HCT116 (cell line): ENCODE measurements at regions not wholly inside any gene's neighbourhood (a gene's known extent, or its start where the extent isn't known, plus 50 kb on each side); places are given as distances from the start of the nearest gene placed in this dataset.

ENCODE experiments used
- EZH2 ChIP-seq: fragments of 200-600 bp; sonication (generic); IDR thresholded peaks from 2 replicates; pipeline ENCODE4 v1.6.1; 2017; ENCODE audit warnings: antibody characterized with exemption, mixed run types
- EZH2phosphoT487 ChIP-seq: fragments of 200-600 bp; IDR thresholded peaks from 2 replicates; pipeline ENCODE4 v1.6.1; 2018; ENCODE audit warnings: antibody characterized with exemption, borderline replicate concordance
- FOSL1 ChIP-seq: IDR thresholded peaks from 2 replicates; pipeline ENCODE4 v1.6.1; 2012; ENCODE audit warnings: low read depth
- JUND ChIP-seq: IDR thresholded peaks from 2 replicates; pipeline ENCODE4 v1.6.1; 2012
- POLR2A ChIP-seq: IDR thresholded peaks from 2 replicates; pipeline ENCODE4 v1.7.0; 2011; ENCODE audit warnings: borderline replicate concordance; ENCODE audit not compliant: insufficient read depth, insufficient read length; ENCODE audit errors: extremely low read depth
- POLR2AphosphoS5 ChIP-seq: IDR thresholded peaks from 2 replicates; pipeline ENCODE4 v1.6.1; 2011; ENCODE audit warnings: mild to moderate bottlenecking, low read depth, low read length, moderate library complexity
- RAD21 ChIP-seq: IDR thresholded peaks from 2 replicates; pipeline ENCODE4 v1.6.1; 2012; ENCODE audit warnings: low read depth, mild to moderate bottlenecking
- REST ChIP-seq: IDR thresholded peaks from 2 replicates; pipeline ENCODE4 v1.6.1; 2012; ENCODE audit warnings: low read depth
- SP1 ChIP-seq: IDR thresholded peaks from 2 replicates; pipeline ENCODE4 v1.6.1; 2012; ENCODE audit warnings: low read depth
- YY1 ChIP-seq: IDR thresholded peaks from 2 replicates; pipeline ENCODE4 v1.6.1; 2011; ENCODE audit warnings: low read length, low read depth, moderate library complexity, mild to moderate bottlenecking; ENCODE audit not compliant: insufficient replicate concordance; ENCODE audit errors: extremely low read depth
- ZFX ChIP-seq: fragments of 450-650 bp; IDR thresholded peaks from 2 replicates; pipeline ENCODE4 v1.6.1; 2017
- ZNF274 ChIP-seq: fragments of 200-500 bp; sonication (Bioruptor generic); IDR thresholded peaks from 2 replicates; pipeline ENCODE4 v1.6.1; 2014; ENCODE audit warnings: mild to moderate bottlenecking, low read depth, low read length, inconsistent platforms
- TF ChIP-seq, protein P1 (sequence below), 3 experiments: fragments of 200-600 bp in 1 of 3; sonication (generic) in 1 of 3; IDR thresholded peaks in 2 of 3; conservative IDR thresholded peaks in 1 of 3; 2 replicates each; pipeline ENCODE4 v1.5.1; 2012 to 2017; ENCODE audit warnings: low read depth in 2 of 3, low read length in 2 of 3, antibody characterized with exemption in 1 of 3, borderline replicate concordance in 1 of 3, control low read depth in 1 of 3, mild to moderate bottlenecking in 1 of 3, mixed read lengths in 1 of 3, mixed run types in 1 of 3, moderate library complexity in 1 of 3; ENCODE audit not compliant: insufficient read depth in 1 of 3
- TF ChIP-seq, protein P2 (sequence below): IDR thresholded peaks from 2 replicates; pipeline ENCODE4 v1.6.1; 2011; ENCODE audit warnings: mild to moderate bottlenecking, low read length, moderate library complexity; ENCODE audit not compliant: insufficient replicate concordance; ENCODE audit errors: extremely low read depth

DNA sequence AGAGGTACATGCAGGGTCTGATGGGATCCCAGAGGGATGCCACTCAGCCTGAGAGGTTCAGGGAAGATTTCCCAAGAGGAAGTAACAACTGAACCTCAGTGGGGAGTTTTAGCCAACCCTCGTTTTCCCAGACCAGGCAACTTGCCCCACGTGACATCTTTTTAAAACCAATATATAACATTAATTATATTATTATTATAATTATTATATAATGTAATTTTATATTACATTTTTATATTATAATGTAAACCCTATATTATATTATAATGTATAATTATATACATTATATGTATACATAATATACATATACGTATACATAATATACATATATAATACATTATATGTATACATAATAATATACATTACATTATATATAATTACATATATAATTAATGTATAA, 62.8 kb upstream of the WWC1 start:
- TF ChIP-seq POLR2A, result no peak
- TF ChIP-seq, protein P1, sequence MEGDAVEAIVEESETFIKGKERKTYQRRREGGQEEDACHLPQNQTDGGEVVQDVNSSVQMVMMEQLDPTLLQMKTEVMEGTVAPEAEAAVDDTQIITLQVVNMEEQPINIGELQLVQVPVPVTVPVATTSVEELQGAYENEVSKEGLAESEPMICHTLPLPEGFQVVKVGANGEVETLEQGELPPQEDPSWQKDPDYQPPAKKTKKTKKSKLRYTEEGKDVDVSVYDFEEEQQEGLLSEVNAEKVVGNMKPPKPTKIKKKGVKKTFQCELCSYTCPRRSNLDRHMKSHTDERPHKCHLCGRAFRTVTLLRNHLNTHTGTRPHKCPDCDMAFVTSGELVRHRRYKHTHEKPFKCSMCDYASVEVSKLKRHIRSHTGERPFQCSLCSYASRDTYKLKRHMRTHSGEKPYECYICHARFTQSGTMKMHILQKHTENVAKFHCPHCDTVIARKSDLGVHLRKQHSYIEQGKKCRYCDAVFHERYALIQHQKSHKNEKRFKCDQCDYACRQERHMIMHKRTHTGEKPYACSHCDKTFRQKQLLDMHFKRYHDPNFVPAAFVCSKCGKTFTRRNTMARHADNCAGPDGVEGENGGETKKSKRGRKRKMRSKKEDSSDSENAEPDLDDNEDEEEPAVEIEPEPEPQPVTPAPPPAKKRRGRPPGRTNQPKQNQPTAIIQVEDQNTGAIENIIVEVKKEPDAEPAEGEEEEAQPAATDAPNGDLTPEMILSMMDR (IDR thresholded peaks at IDR 0.05 in 2 of 3, conservative IDR thresholded peaks at IDR 0.05 in 1 of 3; ENCODE audit: borderline replicate concordance in 1 of 3, insufficient read depth in 1 of 3, low read depth in 2 of 3, low read length in 2 of 3), result no peak
- no peak for TF ChIP-seq POLR2AphosphoS5
- no peak for TF ChIP-seq ZFX
- TF ChIP-seq EZH2phosphoT487, result no peak
- TF ChIP-seq ZNF274, result no peak
- no peak for TF ChIP-seq RAD21
- TF ChIP-seq REST, result no peak
- TF ChIP-seq FOSL1, result no peak
- TF ChIP-seq EZH2, result no peak
- TF ChIP-seq, protein P2, sequence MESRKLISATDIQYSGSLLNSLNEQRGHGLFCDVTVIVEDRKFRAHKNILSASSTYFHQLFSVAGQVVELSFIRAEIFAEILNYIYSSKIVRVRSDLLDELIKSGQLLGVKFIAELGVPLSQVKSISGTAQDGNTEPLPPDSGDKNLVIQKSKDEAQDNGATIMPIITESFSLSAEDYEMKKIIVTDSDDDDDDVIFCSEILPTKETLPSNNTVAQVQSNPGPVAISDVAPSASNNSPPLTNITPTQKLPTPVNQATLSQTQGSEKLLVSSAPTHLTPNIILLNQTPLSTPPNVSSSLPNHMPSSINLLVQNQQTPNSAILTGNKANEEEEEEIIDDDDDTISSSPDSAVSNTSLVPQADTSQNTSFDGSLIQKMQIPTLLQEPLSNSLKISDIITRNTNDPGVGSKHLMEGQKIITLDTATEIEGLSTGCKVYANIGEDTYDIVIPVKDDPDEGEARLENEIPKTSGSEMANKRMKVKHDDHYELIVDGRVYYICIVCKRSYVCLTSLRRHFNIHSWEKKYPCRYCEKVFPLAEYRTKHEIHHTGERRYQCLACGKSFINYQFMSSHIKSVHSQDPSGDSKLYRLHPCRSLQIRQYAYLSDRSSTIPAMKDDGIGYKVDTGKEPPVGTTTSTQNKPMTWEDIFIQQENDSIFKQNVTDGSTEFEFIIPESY, result no peak
- no peak for TF ChIP-seq SP1
- TF ChIP-seq JUND, result no peak
- no peak for TF ChIP-seq YY1
